Smooth muscle cell (in vitro differentiated cells): ENCODE measurements at regions not wholly inside any gene's neighbourhood (a gene's known extent, or its start where the extent isn't known, plus 50 kb on each side); places are given as distances from the start of the nearest gene placed in this dataset.
"Not testable (repeated sequence)": the region's sequence is repeated elsewhere in the genome, so short reads cannot be mapped to it uniquely, and the experiment has no call there.

Source experiments
- DNase-seq: peaks from one replicate; lab custom pipeline; 2025; ENCODE audit not compliant: unreplicated experiment; lab: John Stamatoyannopoulos, UW
- H2AFZ ChIP-seq: fragments of 200-600 bp; sonication (generic); 2 replicates; pipeline ENCODE4 v1.6.0; 2016; ENCODE audit warnings: antibody characterized with exemption, low read depth, mild to moderate bottlenecking
- H3F3A ChIP-seq: fragments of 200-600 bp; sonication (generic); 2 replicates; pipeline ENCODE4 v1.6.0; 2017; ENCODE audit warnings: antibody characterized with exemption, low read depth
- H3K27ac ChIP-seq: fragments of 200-600 bp; sonication (generic); 2 replicates; pipeline ENCODE4 v1.5.1; 2016; ENCODE audit warnings: low read depth, mild to moderate bottlenecking
- H3K27me3 ChIP-seq: fragments of 200-600 bp; sonication (generic); 2 replicates; pipeline ENCODE4 v1.6.1; 2016; ENCODE audit warnings: low read depth, mild to moderate bottlenecking
- H3K36me3 ChIP-seq: fragments of 200-600 bp; sonication (generic); 2 replicates; pipeline ENCODE4 v1.5.1; 2016; ENCODE audit warnings: low read depth
- H3K4me1 ChIP-seq: fragments of 200-600 bp; sonication (generic); 2 replicates; pipeline ENCODE4 v1.5.1; 2016; ENCODE audit warnings: low read depth
- H3K4me2 ChIP-seq: fragments of 200-600 bp; sonication (generic); 2 replicates; pipeline ENCODE4 v1.6.0; 2016; ENCODE audit warnings: mild to moderate bottlenecking
- H3K4me3 ChIP-seq: fragments of 200-600 bp; sonication (generic); 2 replicates; pipeline ENCODE4 v1.5.1; 2016; ENCODE audit warnings: mild to moderate bottlenecking
- H3K79me2 ChIP-seq: fragments of 200-600 bp; sonication (generic); 2 replicates; pipeline ENCODE4 v1.6.0; 2016; ENCODE audit warnings: low read depth, mild to moderate bottlenecking
- H3K9ac ChIP-seq: fragments of 200-600 bp; sonication (generic); 2 replicates; pipeline ENCODE4 v1.6.0; 2016; ENCODE audit warnings: low read depth
- H3K9me3 ChIP-seq: fragments of 200-600 bp; sonication (generic); replicated peaks from 2 replicates; pipeline ENCODE4 v1.5.1; 2016; ENCODE audit warnings: low read depth
- H4K20me1 ChIP-seq: fragments of 200-600 bp; sonication (generic); 2 replicates; pipeline ENCODE4 v1.6.0; 2016; ENCODE audit warnings: low read depth
- CTCF ChIP-seq: fragments of 200-600 bp; sonication (generic); IDR thresholded peaks from 2 replicates; pipeline ENCODE4 v1.5.1; 2017; ENCODE audit warnings: borderline replicate concordance, mild to moderate bottlenecking, antibody characterized with exemption; ENCODE audit not compliant: insufficient read depth, poor library complexity, severe bottlenecking
- WGBS: methylation state at CpG from one replicate; pipeline ENCODE4 v1.1.7; 2016; ENCODE audit warnings: low lambda C conversion rate; 5-methylcytosine and 5-hydroxymethylcytosine counted together

- Histone ChIP-seq H4K20me1 (no peaks in the 10 kb centered on the region), H3K4me2 (no peak overlapping the region), H2AFZ (peak overlapping the region; percentile 58), H3F3A (no peaks in the 10 kb centered on the region), H3K27me3 (no peaks in the 10 kb centered on the region), H3K27ac (no peak overlapping the region), H3K9me3 (no peaks in the 10 kb centered on the region), H3K79me2 (no peaks in the 10 kb centered on the region), H3K4me1 (no peaks in the 10 kb centered on the region), H3K4me3 (no peak overlapping the region), H3K9ac (no peak overlapping the region), H3K36me3 (no peaks in the 10 kb centered on the region)
- WGBS = 97% methylated on average over 1 of the region's 1 CpG
- no peak for DNase-seq
- TF ChIP-seq CTCF = no peak
Observed at GRCh38 chr6:68087399-68088133, 547.5 kb upstream of the ADGRB3 start.

DNA sequence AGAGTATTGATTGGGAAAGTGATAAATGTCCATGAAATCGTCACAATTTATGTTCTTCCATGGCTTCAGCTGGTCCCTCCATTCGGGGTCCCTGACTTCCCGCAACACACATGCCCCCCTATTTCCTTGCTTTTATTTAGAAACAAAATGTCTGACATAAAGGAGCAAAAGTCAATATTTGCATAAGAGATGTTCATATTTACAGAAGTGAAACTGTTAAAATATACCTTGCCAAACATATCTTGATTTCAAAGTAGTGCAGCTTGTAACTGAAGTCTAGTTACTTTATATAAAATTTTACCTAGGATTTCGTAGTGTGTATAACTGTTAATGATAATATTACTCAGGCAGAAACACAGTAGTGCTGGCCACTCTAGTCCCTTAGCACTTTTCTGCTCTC lies 548.9 kb upstream of the ADGRB3 start:
- Histone ChIP-seq H3K27ac (no peak overlapping the region), H3K36me3 (no peaks in the 10 kb centered on the region), H4K20me1 (no peaks in the 10 kb centered on the region), H3K4me3 (no peak overlapping the region), H3K9me3 (no peaks in the 10 kb centered on the region), H3K9ac (no peak overlapping the region), H3K4me2 (no peak overlapping the region), H2AFZ (no peak overlapping the region), H3K27me3 (no peaks in the 10 kb centered on the region), H3K79me2 (no peaks in the 10 kb centered on the region), H3K4me1 (no peaks in the 10 kb centered on the region), H3F3A (no peaks in the 10 kb centered on the region)
- TF ChIP-seq CTCF = no peak
- WGBS = 89% methylated on average over 4 of the region's 4 CpGs
- no peak for DNase-seq

DNA sequence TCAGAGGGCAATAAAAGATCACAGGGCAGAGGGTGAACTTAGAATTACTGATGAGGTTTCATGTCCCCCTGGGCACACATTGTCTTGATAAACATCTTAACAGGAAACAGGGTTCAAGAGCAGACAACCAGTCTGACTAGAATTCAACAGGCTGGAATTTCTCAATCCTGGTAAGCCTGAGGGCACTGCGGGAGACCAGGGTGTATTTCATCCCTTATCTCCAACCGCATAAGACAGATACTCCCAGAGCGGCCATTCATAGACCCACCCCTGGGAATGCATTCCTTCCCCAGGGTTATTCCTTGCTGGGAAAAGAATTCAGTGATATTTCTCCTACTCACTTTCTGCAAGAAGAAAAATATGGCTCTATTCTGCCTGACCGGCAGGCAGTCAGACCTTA lies 549.5 kb upstream of the ADGRB3 start:
- not testable (repeated sequence) for DNase-seq, H3K9me3 ChIP-seq, H3K9ac ChIP-seq, H3K27ac ChIP-seq, H4K20me1 ChIP-seq, H3F3A ChIP-seq, H3K4me1 ChIP-seq, H3K4me2 ChIP-seq, H3K4me3 ChIP-seq, H3K79me2 ChIP-seq, H2AFZ ChIP-seq, H3K36me3 ChIP-seq, H3K27me3 ChIP-seq
- 90% methylated on average over 4 of the region's 4 CpGs for WGBS

GRCh38 chr6:68082086-68082485 lies 553.0 kb upstream of the ADGRB3 start:
- H3K27me3 ChIP-seq = no peaks in the 10 kb centered on the region
- no peaks in the 10 kb centered on the region for H3K79me2 ChIP-seq
- H3K27ac ChIP-seq = no peak overlapping the region
- H3K4me1 ChIP-seq = no peaks in the 10 kb centered on the region
- H3K9me3 ChIP-seq = no peaks in the 10 kb centered on the region
- no peaks in the 10 kb centered on the region for H3K36me3 ChIP-seq
- no peak overlapping the region for H3K9ac ChIP-seq
- H3F3A ChIP-seq = no peaks in the 10 kb centered on the region
- H3K4me2 ChIP-seq = no peak overlapping the region
- no peak overlapping the region for H2AFZ ChIP-seq
- H4K20me1 ChIP-seq = no peaks in the 10 kb centered on the region
- H3K4me3 ChIP-seq = no peak overlapping the region
- no peak for TF ChIP-seq CTCF
- no peak for DNase-seq
